ENCODE measurements at regions not wholly inside any gene's neighbourhood (a gene's known extent, or its start where the extent isn't known, plus 50 kb on each side); places are given as distances from the start of the nearest gene placed in this dataset.
"Not testable (repeated sequence)": the region's sequence is repeated elsewhere in the genome, so short reads cannot be mapped to it uniquely, and the experiment has no call there.

GRCh38 chrX:114015966-114016365 lies 567.9 kb upstream of the HTR2C start:
- DNase-seq (ENCODE audit: low spot score), result no peak

DNA sequence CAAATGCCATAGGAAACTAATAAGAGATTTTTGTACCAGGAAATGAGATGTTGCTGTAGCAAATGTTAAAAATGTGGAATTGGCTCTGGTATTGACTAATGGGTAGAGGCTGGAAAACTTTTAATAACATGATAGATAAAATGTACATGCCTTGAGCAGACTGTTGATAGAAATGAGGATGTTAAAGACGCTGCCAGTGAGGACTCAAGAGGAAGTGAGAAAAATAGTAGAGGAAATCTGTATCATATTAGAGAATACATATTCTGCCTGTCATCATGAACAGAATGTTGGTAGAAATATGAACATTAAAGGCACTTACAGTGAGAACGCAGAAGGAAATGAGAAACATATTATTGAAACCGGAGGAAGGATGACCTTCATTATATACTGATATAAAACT lies 577.2 kb upstream of the HTR2C start:
- no peak for DNase-seq (ENCODE audit: low spot score)

DNA sequence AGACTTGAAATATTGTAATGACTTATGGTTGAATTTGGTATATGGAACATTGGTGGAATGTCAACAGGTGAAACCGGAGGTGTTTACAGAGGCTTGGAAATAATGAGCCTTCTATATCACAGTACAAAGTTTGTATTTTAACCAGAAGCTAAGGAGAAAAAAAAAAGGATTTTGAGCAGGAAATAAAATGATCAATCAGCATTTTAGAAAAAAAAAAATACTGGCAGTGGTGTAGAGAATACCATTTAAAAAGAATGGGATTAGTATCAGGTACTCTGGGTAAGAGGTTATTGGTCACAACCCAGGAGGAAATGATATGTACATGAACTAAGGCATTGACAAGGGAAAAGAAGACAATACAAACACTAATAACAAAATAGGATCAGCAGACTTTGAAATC lies 587.1 kb upstream of the HTR2C start:
- no peak for DNase-seq (ENCODE audit: low spot score)

DNA sequence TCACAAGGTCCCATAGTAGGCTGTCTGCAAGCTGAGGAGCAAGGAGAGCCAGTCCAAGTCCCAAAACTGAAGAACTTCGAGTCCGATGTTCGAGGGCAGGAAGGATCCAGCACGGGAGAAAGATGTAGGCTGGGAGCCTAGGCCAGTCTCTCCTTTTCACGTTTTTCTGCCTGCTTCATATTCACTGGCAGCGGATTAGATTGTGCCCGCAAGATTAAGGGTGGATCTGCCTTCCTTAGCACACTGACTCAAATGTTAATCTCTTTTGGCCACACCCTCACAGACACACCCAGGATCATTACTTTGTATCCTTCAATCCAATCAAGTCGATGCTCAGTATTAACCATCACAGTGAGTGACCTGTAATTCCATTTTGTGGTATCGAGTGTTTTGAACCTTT lies 592.2 kb upstream of the HTR2C start:
- not testable (repeated sequence) for DNase-seq (ENCODE audit: low spot score)

DNA sequence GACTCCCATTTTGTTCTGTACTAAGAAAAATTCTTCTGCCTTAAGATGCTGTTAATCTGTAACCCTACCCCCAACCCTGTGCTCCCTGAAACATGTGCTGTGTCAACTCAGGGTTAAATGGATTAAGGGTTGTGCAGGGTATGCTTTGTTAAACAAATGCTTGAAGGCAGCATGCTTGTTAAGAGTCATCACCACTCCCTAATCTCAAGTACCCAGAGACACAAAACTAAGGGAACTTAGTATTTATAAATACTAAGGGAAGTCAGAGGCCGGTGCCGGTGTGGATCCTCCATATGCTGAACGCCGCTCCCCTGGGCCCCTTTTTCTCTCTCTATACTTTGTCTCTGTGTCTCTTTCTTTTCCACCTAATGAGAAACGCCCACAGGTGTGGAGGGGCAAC lies 593.2 kb upstream of the HTR2C start:
- not testable (repeated sequence) for DNase-seq (ENCODE audit: low spot score)

DNA sequence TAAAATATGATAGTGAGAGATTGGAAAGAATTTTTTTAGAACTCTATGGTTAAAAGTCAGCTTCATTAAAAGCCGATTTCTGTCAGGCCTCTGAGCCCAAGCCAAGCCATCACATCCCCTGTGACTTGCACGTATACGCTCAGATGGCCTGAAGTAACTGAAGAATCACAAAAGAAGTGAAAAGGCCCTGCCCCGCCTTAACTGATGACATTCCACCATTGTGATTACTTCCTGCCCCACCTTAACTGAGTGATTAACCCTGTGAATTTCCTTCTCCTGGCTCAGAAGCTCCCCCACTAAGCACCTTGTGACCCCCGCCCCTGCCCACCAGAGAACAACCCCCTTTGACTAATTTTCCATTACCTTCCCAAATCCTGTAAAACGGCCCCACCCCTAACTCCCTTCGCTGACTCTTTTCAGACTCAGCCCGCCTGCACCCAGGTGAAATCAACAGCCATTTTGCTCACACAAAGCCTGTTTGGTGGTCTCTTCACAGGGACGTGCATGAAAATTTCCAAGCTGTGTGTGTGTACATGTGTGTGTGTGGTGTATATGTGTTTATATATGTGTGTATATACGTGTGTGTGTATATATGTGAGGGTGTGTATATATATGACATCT lies 595.5 kb upstream of the HTR2C start:
- not testable (repeated sequence) for DNase-seq (ENCODE audit: low spot score)

- DNase-seq (ENCODE audit: low spot score), result no peak
These were observed 597.5 kb upstream of the HTR2C start for GRCh38 chrX:113986427-113986826.

DNA sequence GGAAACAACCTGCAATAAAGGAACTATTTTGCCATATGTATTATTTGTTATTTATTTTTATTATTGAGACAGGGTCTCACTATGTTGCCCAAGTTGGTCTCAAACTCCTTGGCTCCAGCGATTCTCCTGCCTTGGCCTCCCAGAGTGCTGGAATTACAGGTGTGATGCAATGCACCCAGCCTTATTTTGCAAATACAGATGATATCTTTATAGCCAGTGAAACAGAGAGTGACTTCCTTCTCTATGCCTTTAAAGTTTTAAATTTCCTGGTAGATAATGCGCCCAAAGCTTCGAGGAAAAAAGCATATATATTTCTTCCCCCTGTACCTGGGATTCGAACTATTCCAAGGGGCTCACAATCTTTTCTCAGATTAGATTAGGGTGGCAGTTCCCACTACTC lies 601.1 kb upstream of the HTR2C start:
- DNase-seq (ENCODE audit: low spot score), result no peak

GRCh38 chrX:113980953-113981352 lies 602.9 kb upstream of the HTR2C start:
- DNase-seq (ENCODE audit: low spot score), result no peak

DNA sequence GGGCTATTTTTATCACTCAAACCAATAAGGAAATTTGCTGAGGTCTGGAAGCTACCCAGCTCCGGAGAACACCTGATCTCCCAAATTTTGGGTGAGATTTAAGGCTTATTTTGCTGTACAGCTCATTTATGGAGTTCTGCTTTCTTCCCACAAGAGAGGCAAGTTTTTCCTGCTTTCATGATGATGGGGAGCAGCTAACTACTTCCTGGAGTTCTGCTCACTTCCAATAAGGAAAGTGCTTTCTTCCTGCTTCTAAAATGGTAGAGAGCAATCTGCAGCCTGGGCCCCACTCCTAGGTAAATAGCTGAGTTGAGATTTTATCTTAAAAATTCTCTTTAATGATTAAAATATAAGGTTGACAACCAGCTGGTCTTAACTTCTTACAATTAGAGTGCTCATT lies 606.0 kb upstream of the HTR2C start:
- DNase-seq (ENCODE audit: low spot score), result no peak

GRCh38 chrX:113975441-113975840 lies 608.4 kb upstream of the HTR2C start:
- DNase-seq (ENCODE audit: low spot score), result no peak

- DNase-seq (ENCODE audit: low spot score), result no peak
These were observed 609.0 kb upstream of the HTR2C start for GRCh38 chrX:113974881-113975280.

- no peak for DNase-seq (ENCODE audit: low spot score)
These were observed 610.2 kb upstream of the HTR2C start for GRCh38 chrX:113973706-113974105.

GRCh38 chrX:113966791-113967190 lies 617.1 kb upstream of the HTR2C start:
- DNase-seq (ENCODE audit: low spot score), result no peak

- no peak for DNase-seq (ENCODE audit: low spot score)
These were observed 621.5 kb upstream of the HTR2C start for GRCh38 chrX:113962343-113962742.

- DNase-seq (ENCODE audit: low spot score), result no peak
These were observed 623.8 kb upstream of the HTR2C start for GRCh38 chrX:113959912-113960626.

DNA sequence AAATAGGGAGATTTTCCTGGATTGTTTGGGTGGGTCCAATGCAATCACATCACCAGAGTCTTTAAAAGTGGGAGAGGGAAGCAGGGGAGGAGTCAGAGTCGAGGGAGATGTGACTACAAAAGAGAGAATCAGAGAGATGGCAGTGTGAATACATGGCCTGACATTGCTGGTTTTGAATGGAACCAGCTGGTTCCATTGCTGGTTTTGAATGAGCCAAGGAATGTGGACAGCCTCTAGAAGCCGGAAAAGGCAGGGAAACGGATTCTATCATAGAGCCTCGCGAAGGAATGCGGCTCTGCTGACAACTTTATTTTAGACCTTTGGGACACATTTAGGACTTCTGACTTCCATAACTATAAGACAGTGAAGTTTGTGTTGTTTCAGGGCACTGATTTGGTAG lies 627.0 kb upstream of the HTR2C start:
- DNase-seq (ENCODE audit: low spot score), result no peak

GRCh38 chrX:113954297-113954696 lies 629.6 kb upstream of the HTR2C start:
- DNase-seq (ENCODE audit: low spot score), result no peak

DNA sequence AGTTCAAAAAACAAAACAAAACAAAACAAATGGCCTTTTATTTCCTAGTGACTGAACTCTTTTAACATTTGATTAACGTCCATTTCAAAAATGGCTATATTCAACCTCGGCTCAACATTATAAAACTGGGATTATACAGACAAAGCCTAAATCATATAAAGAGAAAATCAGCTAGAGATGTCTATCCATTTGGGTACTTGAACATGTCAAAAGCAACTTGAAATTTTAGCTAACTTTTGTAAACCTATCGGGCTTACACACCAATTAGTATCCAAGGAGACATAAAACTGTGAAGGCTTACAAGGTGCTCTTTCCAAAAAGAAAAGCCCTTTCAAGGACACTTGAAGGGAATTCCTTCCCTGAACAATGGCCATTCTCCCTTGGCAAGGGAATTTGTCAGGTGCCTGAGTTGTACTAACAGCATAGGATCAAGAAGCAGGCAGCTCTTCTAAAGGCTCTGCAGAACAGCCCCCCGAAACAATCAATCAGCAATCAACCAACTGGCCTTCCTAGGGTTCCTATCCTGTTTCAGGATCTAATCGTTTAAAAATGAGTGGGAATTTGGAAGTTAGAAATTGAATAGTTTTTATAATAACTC lies 633.7 kb upstream of the HTR2C start:
- no peak for DNase-seq (ENCODE audit: low spot score)

DNA sequence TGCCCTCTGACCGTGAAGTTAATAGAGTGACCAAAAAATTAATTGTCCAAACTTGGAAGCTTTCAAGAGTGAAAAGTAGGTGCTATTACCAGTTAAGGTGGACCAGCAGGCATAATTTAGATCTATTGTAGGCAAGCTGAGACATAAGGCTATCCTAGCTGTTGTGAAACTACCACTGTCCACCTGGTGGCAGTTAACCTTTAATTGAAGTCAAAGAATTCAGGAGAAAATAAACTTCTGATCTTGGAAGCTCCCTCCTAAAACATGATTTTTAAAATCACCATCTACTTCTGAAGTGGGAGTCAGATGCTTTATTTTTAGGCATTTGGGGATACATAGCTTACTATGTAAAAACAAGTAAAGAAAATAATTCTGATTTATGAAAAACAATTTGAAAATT lies 636.3 kb upstream of the HTR2C start:
- no peak for DNase-seq (ENCODE audit: low spot score)

DNA sequence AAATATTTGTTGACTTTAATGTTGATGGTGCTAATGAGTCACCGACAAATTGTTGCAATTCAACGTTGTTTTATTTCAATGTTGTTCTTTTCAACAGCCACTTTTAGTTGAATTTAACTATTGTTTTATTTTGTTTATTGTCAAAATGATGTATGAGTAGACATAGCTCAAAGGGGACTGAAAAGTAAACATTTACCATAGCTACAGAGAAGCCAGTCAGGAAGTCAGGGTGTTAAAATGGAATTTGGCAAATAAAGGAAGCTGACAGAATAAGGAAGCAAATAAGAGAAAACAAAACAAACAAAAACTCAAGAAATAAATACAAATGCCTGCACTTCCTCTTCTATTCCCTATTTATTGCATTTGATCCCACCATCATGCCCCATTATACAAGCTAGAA lies 648.4 kb upstream of the HTR2C start:
- no peak for DNase-seq (ENCODE audit: low spot score)

DNA sequence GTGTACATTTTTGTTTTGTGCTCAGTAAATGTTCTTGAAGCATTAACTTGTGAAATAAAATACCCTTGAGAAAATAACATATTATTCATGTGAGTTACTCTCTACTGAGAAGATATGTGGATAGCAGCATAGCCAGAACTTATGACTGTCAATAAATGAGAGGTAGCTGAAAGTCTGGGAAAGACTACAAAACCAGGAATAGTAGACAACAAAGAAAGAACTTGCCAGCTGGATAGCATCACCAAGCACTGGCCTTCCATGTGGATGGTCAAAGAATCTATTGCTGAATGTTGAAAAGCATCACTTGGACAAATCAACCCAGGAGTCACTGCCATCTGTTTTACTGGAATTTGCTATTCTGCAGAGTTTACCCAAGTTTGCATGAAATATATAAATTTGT lies 650.0 kb upstream of the HTR2C start:
- DNase-seq (ENCODE audit: low spot score), result no peak

GRCh38 chrX:113929004-113929403 lies 654.9 kb upstream of the HTR2C start:
- DNase-seq (ENCODE audit: low spot score), result peak; percentile 3

- no peak for DNase-seq (ENCODE audit: low spot score)
These were observed 663.2 kb upstream of the HTR2C start for GRCh38 chrX:113920661-113921060.
